CD14-positive monocyte (primary cell): ENCODE measurements at regions not wholly inside any gene's neighbourhood (a gene's known extent, or its start where the extent isn't known, plus 50 kb on each side); places are given as distances from the start of the nearest gene placed in this dataset.

Experiments
- DNase-seq, 3 donors: peaks; one replicate each; pipeline ENCODE4 v3.0.0-alpha.2; 2011 to 2022
- H2AFZ ChIP-seq: 2 replicates; pipeline ENCODE4 v1.6.0; 2012; ENCODE audit warnings: mild to moderate bottlenecking, low read depth, low read length, inconsistent platforms; ENCODE audit not compliant: insufficient read depth, poor library complexity, severe bottlenecking
- H3K27ac ChIP-seq, 2 donors: 1 replicate in 1 of 2; 2 replicates in 1 of 2; pipeline ENCODE4 v1.5.1; 2012 to 2013; ENCODE audit warnings: low read length in 2 of 2, control low read depth in 1 of 2, inconsistent platforms in 1 of 2, low read depth in 1 of 2, mild to moderate bottlenecking in 1 of 2
- H3K27me3 ChIP-seq, 2 donors: one replicate each; pipeline versions ENCODE4 v1.6.0 to v1.6.1; 2011 to 2013; ENCODE audit warnings: low read length in 2 of 2; ENCODE audit not compliant: control insufficient read depth in 2 of 2, insufficient read depth in 2 of 2
- H3K36me3 ChIP-seq, 2 donors: replicated peaks in 1 of 2; 1 replicate in 1 of 2; 2 replicates in 1 of 2; pipeline versions ENCODE4 v1.5.1 to v1.6.1; 2012 to 2013; ENCODE audit warnings: low read length in 2 of 2, control low read depth in 1 of 2, inconsistent platforms in 1 of 2, mild to moderate bottlenecking in 1 of 2; ENCODE audit not compliant: insufficient read depth in 2 of 2, control insufficient read depth in 1 of 2
- H3K4me1 ChIP-seq, 2 donors: 1 replicate in 1 of 2; 2 replicates in 1 of 2; pipeline versions ENCODE4 v1.5.1 to v1.6.1; 2012 to 2013; ENCODE audit warnings: low read length in 2 of 2, control low read depth in 1 of 2, inconsistent platforms in 1 of 2, mild to moderate bottlenecking in 1 of 2, moderate library complexity in 1 of 2; ENCODE audit not compliant: insufficient read depth in 2 of 2, control insufficient read depth in 1 of 2
- H3K4me2 ChIP-seq: replicated peaks from 2 replicates; pipeline ENCODE3; 2012; ENCODE audit warnings: low read length, moderate library complexity, mild to moderate bottlenecking; ENCODE audit not compliant: poor library complexity, severe bottlenecking; ENCODE audit errors: extremely low read depth
- H3K4me3 ChIP-seq, 3 experiments: fragments of 200-600 bp in 1 of 3; sonication (generic) in 1 of 3; replicated peaks in 1 of 3; 1 replicate in 2 of 3; 2 replicates in 1 of 3; pipeline ENCODE4 v1.5.1; 2011 to 2013; ENCODE audit warnings: low read length in 3 of 3, mild to moderate bottlenecking in 3 of 3, control low read depth in 2 of 3, low read depth in 2 of 3, inconsistent platforms in 1 of 3, moderate library complexity in 1 of 3
- H3K79me2 ChIP-seq: 2 replicates; pipeline ENCODE4 v1.6.0; 2012; ENCODE audit warnings: mild to moderate bottlenecking, control low read depth, inconsistent platforms, low read length, moderate library complexity; ENCODE audit not compliant: insufficient read depth
- H3K9ac ChIP-seq: 2 replicates; pipeline ENCODE4 v1.6.0; 2017; ENCODE audit warnings: low read length, mild to moderate bottlenecking; ENCODE audit not compliant: insufficient read depth, poor library complexity, severe bottlenecking
- H3K9me3 ChIP-seq, 2 donors: replicated peaks in 1 of 2; 1 replicate in 1 of 2; 2 replicates in 1 of 2; pipeline versions ENCODE4 v1.5.1 to v1.6.1; 2012 to 2013; ENCODE audit warnings: low read length in 2 of 2, control low read depth in 1 of 2; ENCODE audit not compliant: control insufficient read depth in 1 of 2, insufficient read depth in 1 of 2
- H4K20me1 ChIP-seq: 2 replicates; pipeline ENCODE4 v1.6.0; 2012; ENCODE audit warnings: mild to moderate bottlenecking, low read length, control low read depth, moderate library complexity; ENCODE audit not compliant: insufficient read depth
- H3K27ac Mint-ChIP-seq, 7 donors: one replicate each; pipeline ENCODE4 v1.8.0; 2020; ENCODE audit warnings: mild to moderate bottlenecking in 7 of 7, mixed read lengths in 7 of 7, moderate library complexity in 6 of 7, inconsistent platforms in 2 of 7
- H3K27me3 Mint-ChIP-seq, 3 donors: one replicate each; pipeline ENCODE4 v1.8.0; 2021 to 2022; ENCODE audit warnings: low read depth in 3 of 3, mild to moderate bottlenecking in 3 of 3, mixed read lengths in 3 of 3, moderate library complexity in 3 of 3, inconsistent platforms in 1 of 3
- H3K36me3 Mint-ChIP-seq, 2 donors: one replicate each; pipeline ENCODE4 v1.8.0; 2020; ENCODE audit warnings: mixed read lengths in 2 of 2, inconsistent platforms in 1 of 2, mild to moderate bottlenecking in 1 of 2
- H3K4me1 Mint-ChIP-seq: one replicate; pipeline ENCODE4 v1.8.0; 2020; ENCODE audit warnings: mild to moderate bottlenecking, mixed read lengths
- H3K4me3 Mint-ChIP-seq, 2 donors: one replicate each; pipeline ENCODE4 v1.8.0; 2020; ENCODE audit warnings: mild to moderate bottlenecking in 2 of 2, mixed read lengths in 2 of 2, moderate library complexity in 1 of 2
- H3K9me3 Mint-ChIP-seq, 7 donors: one replicate each; pipeline ENCODE4 v1.8.0; 2020 to 2022; ENCODE audit warnings: mixed read lengths in 7 of 7, mild to moderate bottlenecking in 6 of 7, moderate library complexity in 6 of 7, inconsistent platforms in 2 of 7
- CTCF ChIP-seq: fragments of 200-600 bp; IDR thresholded peaks from one replicate; pipeline ENCODE4 v1.8.0; 2022; ENCODE audit warnings: antibody characterized with exemption, mild to moderate bottlenecking
- WGBS: methylation state at CpG from one replicate; pipeline ENCODE4 v1.1.5; 2013; ENCODE audit warnings: missing lambda C conversion rate; ENCODE audit not compliant: insufficient coverage; 5-methylcytosine and 5-hydroxymethylcytosine counted together
- intact Hi-C, 2 donors: fragments of 100-400 bp; cut with micrococcal nuclease; formaldehyde crosslinking; loops; one replicate each; pipeline versions ENCODE4 v1.15.0 to v1.15.1; 2023

GRCh38 chr6:41422161-41422560 lies 86.8 kb downstream of the NCR2 start:
- WGBS: 83% methylated on average over 5 of the region's 5 CpGs
- peaks cover under 1 to 1% of the 10 kb centered on the region in 2 donors for H3K4me1 ChIP-seq
- no peak for TF ChIP-seq CTCF

DNA sequence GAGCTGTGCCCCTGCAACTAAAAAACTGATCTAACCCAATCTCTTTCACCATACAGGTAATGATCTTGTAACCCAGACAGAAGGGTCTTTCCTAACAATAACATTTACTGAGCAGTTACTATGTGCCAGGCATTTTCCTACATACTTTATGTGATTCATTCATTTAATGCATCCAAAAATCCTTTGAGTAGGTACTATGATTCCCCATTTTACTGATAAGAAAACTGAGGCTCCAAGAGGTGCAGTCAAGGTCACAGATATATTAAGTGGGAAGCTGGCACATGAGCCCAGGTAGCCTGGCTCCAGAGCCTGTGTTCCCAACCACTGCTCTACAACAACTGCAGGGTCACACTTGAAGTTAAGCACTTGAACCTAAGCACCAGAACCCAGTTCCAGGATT lies 87.6 kb downstream of the NCR2 start:
- Histone ChIP-seq H3K9ac (no peak overlapping the region), H4K20me1 (no peaks in the 10 kb centered on the region), H3K36me3 (no peaks in the 10 kb centered on the region), H3K27ac (no peak overlapping the region), H3K27me3 (peaks cover 31 to 38% of the 10 kb centered on the region in 2 donors), H3K4me1 (peaks cover 5 to 10% of the 10 kb centered on the region in 2 donors), H2AFZ (no peak overlapping the region), H3K9me3 (peaks cover 16 to 22% of the 10 kb centered on the region in 2 donors), H3K79me2 (no peaks in the 10 kb centered on the region), H3K4me2 (no peak overlapping the region), H3K4me3 (no peak overlapping the region)
- no peak for TF ChIP-seq CTCF
- Mint-ChIP-seq H3K9me3 (peaks cover 0 to 12% (median 6%) of the 10 kb centered on the region in 7 donors), H3K36me3 (no peaks in the 10 kb centered on the region), H3K4me3 (peak overlapping the region in 1 of 2 donors; percentile 5), H3K27ac (no peak overlapping the region), H3K4me1 (no peaks in the 10 kb centered on the region), H3K27me3 (peaks cover 17 to 21% (median 17%) of the 10 kb centered on the region in 3 donors)
- intact Hi-C loops: no loop called here
- no peak for DNase-seq

More at GRCh38 chr6:41422161-41422560, 86.8 kb downstream of the NCR2 start:
- Mint-ChIP-seq H3K27me3 (peaks cover 20 to 26% (median 22%) of the 10 kb centered on the region in 3 donors), H3K36me3 (no peaks in the 10 kb centered on the region), H3K9me3 (peaks cover 0 to 13% (median 6%) of the 10 kb centered on the region in 7 donors), H3K27ac (no peak overlapping the region), H3K4me3 (no peak overlapping the region), H3K4me1 (no peaks in the 10 kb centered on the region)
- Histone ChIP-seq H3K36me3 (no peaks in the 10 kb centered on the region), H3K9me3 (peaks cover 15 to 21% of the 10 kb centered on the region in 2 donors), H3K9ac (no peak overlapping the region), H2AFZ (no peak overlapping the region), H3K79me2 (no peaks in the 10 kb centered on the region), H3K4me2 (no peak overlapping the region), H3K27me3 (peaks cover 25 to 37% of the 10 kb centered on the region in 2 donors), H4K20me1 (no peaks in the 10 kb centered on the region), H3K27ac (no peak overlapping the region), H3K4me3 (no peak overlapping the region)
- DNase-seq: no peak
- intact Hi-C loops: no loop called here
